Panc1 (cell line): ENCODE measurements at regions not wholly inside any gene's neighbourhood (a gene's known extent, or its start where the extent isn't known, plus 50 kb on each side); places are given as distances from the start of the nearest gene placed in this dataset.

Source experiments
- REST ChIP-seq, 2 experiments: IDR thresholded peaks; 2 replicates each; pipeline ENCODE4 v1.6.1; 2011 to 2012; ENCODE audit warnings: low read depth in 2 of 2, control low read depth in 1 of 2, low read length in 1 of 2, mild to moderate bottlenecking in 1 of 2, moderate library complexity in 1 of 2; ENCODE audit not compliant: insufficient read depth in 1 of 2
- TF ChIP-seq, protein P1 (sequence below): fragments of 450-650 bp; IDR thresholded peaks from 2 replicates; pipeline ENCODE4 v1.5.1; 2017; ENCODE audit warnings: mild to moderate bottlenecking

DNA sequence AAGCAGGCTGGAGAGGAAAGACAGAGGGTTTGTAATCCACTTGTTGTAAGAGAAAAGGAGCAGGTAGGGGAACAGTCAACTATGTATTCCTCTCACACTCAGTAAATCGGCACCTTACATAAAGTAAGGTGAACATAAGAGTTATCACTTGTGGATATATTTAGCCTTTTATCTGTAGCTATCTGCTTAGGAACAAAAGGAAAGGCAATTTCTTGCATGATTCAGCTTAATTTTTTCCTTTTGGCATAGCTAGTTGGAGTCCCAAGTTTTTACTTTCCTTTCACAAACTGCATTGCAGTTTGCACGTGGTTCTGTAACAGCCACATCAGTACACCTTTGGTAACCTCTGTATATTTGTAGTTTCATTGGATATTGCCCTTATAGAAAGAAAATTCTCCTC lies 250.9 kb upstream of the PIK3R1 start:
- TF ChIP-seq, protein P1, sequence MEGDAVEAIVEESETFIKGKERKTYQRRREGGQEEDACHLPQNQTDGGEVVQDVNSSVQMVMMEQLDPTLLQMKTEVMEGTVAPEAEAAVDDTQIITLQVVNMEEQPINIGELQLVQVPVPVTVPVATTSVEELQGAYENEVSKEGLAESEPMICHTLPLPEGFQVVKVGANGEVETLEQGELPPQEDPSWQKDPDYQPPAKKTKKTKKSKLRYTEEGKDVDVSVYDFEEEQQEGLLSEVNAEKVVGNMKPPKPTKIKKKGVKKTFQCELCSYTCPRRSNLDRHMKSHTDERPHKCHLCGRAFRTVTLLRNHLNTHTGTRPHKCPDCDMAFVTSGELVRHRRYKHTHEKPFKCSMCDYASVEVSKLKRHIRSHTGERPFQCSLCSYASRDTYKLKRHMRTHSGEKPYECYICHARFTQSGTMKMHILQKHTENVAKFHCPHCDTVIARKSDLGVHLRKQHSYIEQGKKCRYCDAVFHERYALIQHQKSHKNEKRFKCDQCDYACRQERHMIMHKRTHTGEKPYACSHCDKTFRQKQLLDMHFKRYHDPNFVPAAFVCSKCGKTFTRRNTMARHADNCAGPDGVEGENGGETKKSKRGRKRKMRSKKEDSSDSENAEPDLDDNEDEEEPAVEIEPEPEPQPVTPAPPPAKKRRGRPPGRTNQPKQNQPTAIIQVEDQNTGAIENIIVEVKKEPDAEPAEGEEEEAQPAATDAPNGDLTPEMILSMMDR = no peak
- no peak for TF ChIP-seq REST (IDR thresholded peaks at IDR 0.05; ENCODE audit: insufficient read depth in 1 of 2, low read depth in 2 of 2, low read length in 1 of 2)
